ENCODE measurements at regions not wholly inside any gene's neighbourhood (a gene's known extent, or its start where the extent isn't known, plus 50 kb on each side); places are given as distances from the start of the nearest gene placed in this dataset.

DNA sequence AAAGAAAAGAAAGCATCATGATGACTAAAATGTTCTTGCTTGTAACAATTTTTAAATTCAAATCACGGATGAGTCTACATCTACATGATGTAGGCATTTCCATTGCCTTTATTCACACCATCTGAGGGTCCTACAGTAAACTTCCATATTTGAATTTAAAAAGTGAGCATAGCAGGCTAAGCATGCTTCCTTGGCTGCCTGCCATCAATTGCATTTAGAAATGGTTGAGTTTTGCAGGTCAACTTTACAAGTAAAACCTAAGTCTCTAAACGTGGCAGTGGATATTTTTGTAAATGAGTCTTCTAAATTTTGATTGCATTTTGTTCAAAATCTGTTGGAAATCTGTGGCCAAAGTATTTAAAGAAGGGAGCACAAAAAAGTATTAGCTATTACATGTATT lies 136.5 kb upstream of the PTCH1 start:
- TF ChIP-seq, protein P1, sequence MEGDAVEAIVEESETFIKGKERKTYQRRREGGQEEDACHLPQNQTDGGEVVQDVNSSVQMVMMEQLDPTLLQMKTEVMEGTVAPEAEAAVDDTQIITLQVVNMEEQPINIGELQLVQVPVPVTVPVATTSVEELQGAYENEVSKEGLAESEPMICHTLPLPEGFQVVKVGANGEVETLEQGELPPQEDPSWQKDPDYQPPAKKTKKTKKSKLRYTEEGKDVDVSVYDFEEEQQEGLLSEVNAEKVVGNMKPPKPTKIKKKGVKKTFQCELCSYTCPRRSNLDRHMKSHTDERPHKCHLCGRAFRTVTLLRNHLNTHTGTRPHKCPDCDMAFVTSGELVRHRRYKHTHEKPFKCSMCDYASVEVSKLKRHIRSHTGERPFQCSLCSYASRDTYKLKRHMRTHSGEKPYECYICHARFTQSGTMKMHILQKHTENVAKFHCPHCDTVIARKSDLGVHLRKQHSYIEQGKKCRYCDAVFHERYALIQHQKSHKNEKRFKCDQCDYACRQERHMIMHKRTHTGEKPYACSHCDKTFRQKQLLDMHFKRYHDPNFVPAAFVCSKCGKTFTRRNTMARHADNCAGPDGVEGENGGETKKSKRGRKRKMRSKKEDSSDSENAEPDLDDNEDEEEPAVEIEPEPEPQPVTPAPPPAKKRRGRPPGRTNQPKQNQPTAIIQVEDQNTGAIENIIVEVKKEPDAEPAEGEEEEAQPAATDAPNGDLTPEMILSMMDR (conservative IDR thresholded peaks at IDR 0.05): no peak
- no peak for TF ChIP-seq ZFX (IDR thresholded peaks at IDR 0.05)

Measured in C4-2B (cell line).